ENCODE measurements at regions not wholly inside any gene's neighbourhood (a gene's known extent, or its start where the extent isn't known, plus 50 kb on each side); places are given as distances from the start of the nearest gene placed in this dataset.

DNA sequence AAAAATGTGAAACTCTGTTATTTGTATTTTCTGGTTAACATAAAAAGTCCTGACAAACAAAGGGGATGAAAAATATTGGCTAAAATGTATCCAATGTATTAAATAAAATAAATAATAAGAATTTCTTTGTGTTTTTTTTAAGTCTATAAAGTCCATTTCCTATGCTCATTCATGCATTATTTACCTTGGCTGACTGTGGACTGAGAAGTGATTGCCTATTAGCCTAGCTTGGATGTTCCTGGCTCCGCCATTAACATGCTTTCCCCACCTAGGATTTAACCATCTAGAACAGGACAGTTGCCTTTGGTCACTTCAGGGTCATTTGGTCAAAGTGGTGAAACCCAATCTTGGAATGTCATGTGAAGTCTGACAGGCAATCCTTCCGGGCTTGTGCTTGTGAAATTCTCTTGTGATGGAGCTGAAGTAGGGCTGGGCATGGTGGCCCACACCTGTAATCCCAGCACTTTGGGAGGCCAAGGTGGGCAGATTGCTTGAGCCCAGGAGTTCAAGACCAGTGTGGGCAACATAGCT, 60.4 kb upstream of the TANC1 start:
- H3K4me2 ChIP-seq (ENCODE audit: insufficient read depth, low read length), result no peak overlapping the region
- intact Hi-C loops (cut with micrococcal nuclease), result no loop called here
- DNase-seq (ENCODE audit: low read depth, low spot score), result peak; percentile 42
- H3K36me3 ChIP-seq (ENCODE audit: control insufficient read depth in 2 of 2, extremely low read depth in 1 of 2, insufficient read depth in 2 of 2, low read length in 2 of 2), result no peaks in the 10 kb centered on the region
- dilution Hi-C loops (cut with MboI; ENCODE audit: extremely low pct_ligation_motif_present, low sequenced_read_pairs), result no loop called here
- H3K79me2 ChIP-seq (ENCODE audit: control insufficient read depth, insufficient read depth, low read length), result no peaks in the 10 kb centered on the region
- H4K20me1 ChIP-seq (replicated peaks; ENCODE audit: control insufficient read depth, extremely low read depth, insufficient read depth, low read length), result no peaks in the 10 kb centered on the region
- POLR2A ChIA-PET, result no interaction called here
- H3K4me1 ChIP-seq (ENCODE audit: control insufficient read depth, extremely low read depth, insufficient read depth, low read length), result no peaks in the 10 kb centered on the region
- no peaks in the 10 kb centered on the region for H3K9me1 ChIP-seq (replicated peaks; ENCODE audit: control insufficient read depth, extremely low read depth, insufficient read depth, low read length)
- H3K27ac ChIP-seq (ENCODE audit: insufficient read depth, low read depth, low read length), result no peak overlapping the region
- no peak for FAIRE-seq
- BruUV-seq (replicated peaks), result no TSS peak
- no peaks in the 10 kb centered on the region for H3K27me3 ChIP-seq (ENCODE audit: control insufficient read depth in 2 of 2, insufficient read depth in 2 of 2, low read length in 2 of 2)
- no peak for TF ChIP-seq POLR2A (IDR thresholded peaks at IDR 0.05; ENCODE audit: low read depth, low read length)
- no peak overlapping the region for H3K4me3 ChIP-seq (replicated peaks in 1 of 3; ENCODE audit: insufficient read depth in 1 of 3, low read depth in 1 of 3, low read length in 3 of 3)
- CTCF ChIA-PET, result interaction anchor here (0.8 to 1.5 kb wide), 6 partner anchors 9 to 211 kb away, joined by 3 to 8 read pairs (median 3); partner anchors contain the start of gene TANC1
- H2AFZ ChIP-seq (ENCODE audit: low read depth, low read length), result no peak overlapping the region
- H3K9ac ChIP-seq (replicated peaks; ENCODE audit: extremely low read depth, insufficient read depth, low read length), result no peak overlapping the region
- no peaks in the 10 kb centered on the region for H3K9me3 ChIP-seq (replicated peaks; ENCODE audit: control insufficient read depth, insufficient read depth, low read length)

DNA sequence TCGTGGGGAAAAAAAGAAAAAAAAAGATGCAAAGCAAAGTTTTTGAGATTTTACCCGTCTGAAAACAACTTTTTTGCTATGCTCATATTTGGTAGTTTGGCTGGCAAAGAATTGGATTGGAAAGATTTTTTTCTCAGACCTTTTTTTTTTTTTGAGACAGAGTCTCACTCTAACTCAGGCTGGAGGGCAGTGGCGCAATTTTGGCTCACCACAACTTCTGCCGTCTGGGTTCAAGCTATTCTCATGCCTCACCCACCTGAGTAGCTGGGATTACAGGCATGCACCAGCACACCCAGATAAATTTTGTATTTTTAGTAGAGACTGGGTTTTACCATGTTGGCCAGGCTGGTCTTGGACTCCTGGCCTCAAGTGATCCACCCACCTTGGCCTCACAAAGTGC, 56.3 kb upstream of the TANC1 start:
- dilution Hi-C loops (cut with MboI; ENCODE audit: extremely low pct_ligation_motif_present, low sequenced_read_pairs), result no loop called here
- no peaks in the 10 kb centered on the region for H3K27me3 ChIP-seq (ENCODE audit: control insufficient read depth in 2 of 2, insufficient read depth in 2 of 2, low read length in 2 of 2)

More for the DNA sequence above, 56.3 kb upstream of the TANC1 start:
- Histone ChIP-seq H3K9ac (replicated peaks; ENCODE audit: extremely low read depth, insufficient read depth, low read length) (no peak overlapping the region), H3K27ac (ENCODE audit: insufficient read depth, low read depth, low read length) (no peak overlapping the region), H3K36me3 (ENCODE audit: control insufficient read depth in 2 of 2, extremely low read depth in 1 of 2, insufficient read depth in 2 of 2, low read length in 2 of 2) (no peaks in the 10 kb centered on the region), H3K4me2 (ENCODE audit: insufficient read depth, low read length) (no peak overlapping the region), H2AFZ (ENCODE audit: low read depth, low read length) (no peak overlapping the region), H3K4me1 (ENCODE audit: control insufficient read depth, extremely low read depth, insufficient read depth, low read length) (peaks cover 6% of the 10 kb centered on the region), H3K9me3 (replicated peaks; ENCODE audit: control insufficient read depth, insufficient read depth, low read length) (no peaks in the 10 kb centered on the region), H4K20me1 (replicated peaks; ENCODE audit: control insufficient read depth, extremely low read depth, insufficient read depth, low read length) (no peaks in the 10 kb centered on the region), H3K9me1 (replicated peaks; ENCODE audit: control insufficient read depth, extremely low read depth, insufficient read depth, low read length) (no peaks in the 10 kb centered on the region), H3K4me3 (replicated peaks in 1 of 3; ENCODE audit: insufficient read depth in 1 of 3, low read depth in 1 of 3, low read length in 3 of 3) (no peak overlapping the region), H3K79me2 (ENCODE audit: control insufficient read depth, insufficient read depth, low read length) (no peaks in the 10 kb centered on the region)
- peak; percentile 37 for FAIRE-seq
- intact Hi-C loops (cut with micrococcal nuclease), result no loop called here
- no peak for DNase-seq (ENCODE audit: low read depth, low spot score)
- CTCF ChIA-PET, result interaction anchor here (0.9 to 1.0 kb wide), 2 partner anchors 57 to 76 kb away, joined by 3 read pairs; no protein-coding TSS in a partner anchor
- no TSS peak for BruUV-seq (replicated peaks)
- POLR2A ChIA-PET, result no interaction called here
- no peak for TF ChIP-seq POLR2AphosphoS5 (IDR thresholded peaks at IDR 0.05; ENCODE audit: insufficient read depth, low read depth, low read length)
- TF ChIP-seq, protein P1, sequence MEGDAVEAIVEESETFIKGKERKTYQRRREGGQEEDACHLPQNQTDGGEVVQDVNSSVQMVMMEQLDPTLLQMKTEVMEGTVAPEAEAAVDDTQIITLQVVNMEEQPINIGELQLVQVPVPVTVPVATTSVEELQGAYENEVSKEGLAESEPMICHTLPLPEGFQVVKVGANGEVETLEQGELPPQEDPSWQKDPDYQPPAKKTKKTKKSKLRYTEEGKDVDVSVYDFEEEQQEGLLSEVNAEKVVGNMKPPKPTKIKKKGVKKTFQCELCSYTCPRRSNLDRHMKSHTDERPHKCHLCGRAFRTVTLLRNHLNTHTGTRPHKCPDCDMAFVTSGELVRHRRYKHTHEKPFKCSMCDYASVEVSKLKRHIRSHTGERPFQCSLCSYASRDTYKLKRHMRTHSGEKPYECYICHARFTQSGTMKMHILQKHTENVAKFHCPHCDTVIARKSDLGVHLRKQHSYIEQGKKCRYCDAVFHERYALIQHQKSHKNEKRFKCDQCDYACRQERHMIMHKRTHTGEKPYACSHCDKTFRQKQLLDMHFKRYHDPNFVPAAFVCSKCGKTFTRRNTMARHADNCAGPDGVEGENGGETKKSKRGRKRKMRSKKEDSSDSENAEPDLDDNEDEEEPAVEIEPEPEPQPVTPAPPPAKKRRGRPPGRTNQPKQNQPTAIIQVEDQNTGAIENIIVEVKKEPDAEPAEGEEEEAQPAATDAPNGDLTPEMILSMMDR (IDR thresholded peaks at IDR 0.05; ENCODE audit: extremely low read depth in 1 of 2, insufficient read depth in 1 of 2, low read depth in 1 of 2, low read length in 2 of 2), result no peak
- TF ChIP-seq FOS (IDR thresholded peaks at IDR 0.05; ENCODE audit: borderline replicate concordance, insufficient read depth, low read length), result no peak
- no peak for TF ChIP-seq MYC (IDR thresholded peaks at IDR 0.05; ENCODE audit: low read depth, low read length)
- no peak for TF ChIP-seq POLR2A (IDR thresholded peaks at IDR 0.05; ENCODE audit: low read depth, low read length)
- TF ChIP-seq, protein P2, sequence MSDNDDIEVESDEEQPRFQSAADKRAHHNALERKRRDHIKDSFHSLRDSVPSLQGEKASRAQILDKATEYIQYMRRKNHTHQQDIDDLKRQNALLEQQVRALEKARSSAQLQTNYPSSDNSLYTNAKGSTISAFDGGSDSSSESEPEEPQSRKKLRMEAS (IDR thresholded peaks at IDR 0.05; ENCODE audit: insufficient read depth, insufficient read length), result no peak
- no peak for TF ChIP-seq GATA2 (IDR thresholded peaks at IDR 0.05; ENCODE audit: insufficient read depth, insufficient read length, low read depth, low read length)
- no peak for TF ChIP-seq EZH2 (IDR thresholded peaks at IDR 0.05; ENCODE audit: borderline replicate concordance, low read depth, low read length, severe bottlenecking)
- TF ChIP-seq JUN (IDR thresholded peaks at IDR 0.05; ENCODE audit: borderline replicate concordance, insufficient read depth, insufficient read length, low read depth), result no peak

Measured in endothelial cell of umbilical vein (primary cell).